ENCODE measurements at regions not wholly inside any gene's neighbourhood (a gene's known extent, or its start where the extent isn't known, plus 50 kb on each side); places are given as distances from the start of the nearest gene placed in this dataset.

DNA sequence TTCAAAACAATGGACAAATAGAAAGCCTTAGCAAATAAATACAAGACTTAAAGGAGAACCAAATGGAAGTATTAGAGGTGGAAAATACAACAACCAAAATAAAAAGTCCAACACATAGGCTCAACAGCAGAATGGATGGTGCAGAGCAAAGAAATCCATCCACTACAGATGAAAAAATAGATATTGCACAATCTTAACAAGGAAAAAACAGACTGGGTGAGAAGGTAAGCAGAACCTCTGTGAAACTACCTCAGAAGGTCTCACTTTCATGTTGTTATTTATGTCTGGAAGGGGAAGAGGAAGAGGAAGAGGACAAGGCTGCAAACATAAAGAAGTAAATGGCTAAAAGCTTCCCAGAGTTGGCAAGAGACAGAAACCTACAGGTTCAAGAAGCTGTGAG is 158.7 kb upstream of the NBPF11 start:
- TF ChIP-seq, protein P1, sequence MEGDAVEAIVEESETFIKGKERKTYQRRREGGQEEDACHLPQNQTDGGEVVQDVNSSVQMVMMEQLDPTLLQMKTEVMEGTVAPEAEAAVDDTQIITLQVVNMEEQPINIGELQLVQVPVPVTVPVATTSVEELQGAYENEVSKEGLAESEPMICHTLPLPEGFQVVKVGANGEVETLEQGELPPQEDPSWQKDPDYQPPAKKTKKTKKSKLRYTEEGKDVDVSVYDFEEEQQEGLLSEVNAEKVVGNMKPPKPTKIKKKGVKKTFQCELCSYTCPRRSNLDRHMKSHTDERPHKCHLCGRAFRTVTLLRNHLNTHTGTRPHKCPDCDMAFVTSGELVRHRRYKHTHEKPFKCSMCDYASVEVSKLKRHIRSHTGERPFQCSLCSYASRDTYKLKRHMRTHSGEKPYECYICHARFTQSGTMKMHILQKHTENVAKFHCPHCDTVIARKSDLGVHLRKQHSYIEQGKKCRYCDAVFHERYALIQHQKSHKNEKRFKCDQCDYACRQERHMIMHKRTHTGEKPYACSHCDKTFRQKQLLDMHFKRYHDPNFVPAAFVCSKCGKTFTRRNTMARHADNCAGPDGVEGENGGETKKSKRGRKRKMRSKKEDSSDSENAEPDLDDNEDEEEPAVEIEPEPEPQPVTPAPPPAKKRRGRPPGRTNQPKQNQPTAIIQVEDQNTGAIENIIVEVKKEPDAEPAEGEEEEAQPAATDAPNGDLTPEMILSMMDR (conservative IDR thresholded peaks at IDR 0.05; ENCODE audit: low read depth, low read length), result no peak
- no peak for TF ChIP-seq EZH2 (IDR thresholded peaks at IDR 0.05; ENCODE audit: borderline replicate concordance, low read depth, low read length, poor library complexity, severe bottlenecking)
